ENCODE measurements at regions not wholly inside any gene's neighbourhood (a gene's known extent, or its start where the extent isn't known, plus 50 kb on each side); places are given as distances from the start of the nearest gene placed in this dataset.

DNA sequence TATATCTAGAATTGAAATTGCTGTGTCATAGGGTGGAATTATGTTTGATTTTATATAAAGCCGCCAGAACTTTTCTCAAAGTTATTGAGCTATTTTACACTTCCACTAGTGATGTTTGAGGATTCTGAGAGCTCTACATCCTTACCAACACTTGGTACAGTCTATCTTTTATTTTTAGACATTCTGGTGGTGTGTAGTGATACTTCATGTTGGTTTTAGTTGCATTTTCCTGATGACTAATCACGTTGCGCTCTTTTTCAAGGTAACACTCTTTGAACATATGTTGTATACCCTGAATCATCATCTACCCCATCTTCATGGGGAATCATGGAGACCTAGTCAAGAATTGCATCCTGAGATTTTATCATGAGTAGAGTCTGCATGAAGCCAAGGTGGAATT is 141.7 kb downstream of the NXNL2 start:
- TF ChIP-seq ZNF217 (IDR thresholded peaks at IDR 0.05) (no peak), NR2C1 (IDR thresholded peaks at IDR 0.05) (no peak), NFIC (IDR thresholded peaks at IDR 0.05; ENCODE audit: low read depth, low read length) (no peak)
- TF ChIP-seq, protein P1, sequence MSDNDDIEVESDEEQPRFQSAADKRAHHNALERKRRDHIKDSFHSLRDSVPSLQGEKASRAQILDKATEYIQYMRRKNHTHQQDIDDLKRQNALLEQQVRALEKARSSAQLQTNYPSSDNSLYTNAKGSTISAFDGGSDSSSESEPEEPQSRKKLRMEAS (IDR thresholded peaks at IDR 0.05; ENCODE audit: low read depth, low read length): no peak
